HG02981 (cell line): ENCODE measurements at regions not wholly inside any gene's neighbourhood (a gene's known extent, or its start where the extent isn't known, plus 50 kb on each side); places are given as distances from the start of the nearest gene placed in this dataset.
"Not testable (repeated sequence)": the region's sequence is repeated elsewhere in the genome, so short reads cannot be mapped to it uniquely, and the experiment has no call there.

ENCODE experiments used
- ATAC-seq: cut with Tn5 transposase; IDR thresholded peaks from one replicate; pipeline ENCODE4 v1.9.1; 2021; ENCODE audit warnings: mild to moderate bottlenecking, moderate library complexity; ENCODE audit not compliant: unreplicated experiment

GRCh38 chrX:16067886-16068515, 55.4 kb upstream of the GRPR start:
- peak; percentile 81 for ATAC-seq

DNA sequence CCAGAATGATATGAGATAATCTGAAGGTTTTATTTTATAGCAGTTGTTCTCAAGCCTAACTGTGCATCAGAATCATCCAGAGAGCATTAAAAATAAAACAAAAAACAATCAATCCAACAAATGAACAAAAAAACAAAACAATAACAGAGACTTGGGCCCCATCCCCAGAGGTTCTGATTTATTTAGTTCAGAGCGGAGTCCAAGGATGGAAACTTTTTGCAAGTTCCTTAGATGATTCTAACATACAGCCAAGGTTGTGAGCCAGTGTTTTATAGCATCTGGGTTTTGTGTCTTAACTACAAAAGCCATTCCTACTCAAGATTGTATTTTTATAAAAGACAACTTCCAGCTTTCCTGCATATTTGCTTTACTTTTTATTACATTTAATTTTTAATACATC, 59.4 kb upstream of the GRPR start:
- ATAC-seq = no peak

DNA sequence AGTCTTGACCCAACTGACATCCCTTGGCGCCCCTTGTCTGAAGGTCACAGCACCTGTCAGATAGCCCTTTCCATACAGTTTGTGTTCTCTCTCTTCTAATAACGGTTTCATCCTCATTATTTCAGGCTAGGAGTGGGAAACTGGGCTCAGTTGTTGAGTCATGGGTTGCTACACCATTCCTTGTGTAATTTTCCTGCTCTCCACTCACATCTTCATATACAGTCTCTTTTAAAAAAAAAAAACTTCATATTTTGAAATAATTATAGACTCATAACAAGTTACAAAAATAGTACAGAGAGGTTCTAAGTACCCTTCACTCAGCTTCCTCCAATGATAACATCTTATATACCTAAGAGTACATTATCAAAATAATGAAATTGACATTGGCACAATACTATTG, 60.2 kb upstream of the GRPR start:
- no peak for ATAC-seq

DNA sequence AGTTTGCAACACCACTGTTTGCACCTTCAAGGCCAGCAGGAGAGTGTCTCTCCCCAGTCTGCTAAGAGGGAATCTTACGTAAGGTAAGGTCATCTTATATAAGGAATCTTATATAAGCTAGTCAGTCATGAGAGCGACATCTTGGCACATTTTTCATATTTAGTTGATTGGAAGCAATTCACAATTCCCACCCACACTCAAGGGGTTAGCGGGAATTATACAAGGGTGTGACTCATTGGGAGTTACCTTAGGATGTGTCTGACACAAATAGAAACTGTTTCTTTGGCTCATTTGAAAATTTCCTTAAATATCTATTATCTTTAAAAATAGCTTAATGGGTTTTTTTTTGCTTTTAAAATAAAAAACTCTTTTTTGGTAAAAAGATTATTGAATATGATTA, 62.1 kb upstream of the GRPR start:
- ATAC-seq = no peak

DNA sequence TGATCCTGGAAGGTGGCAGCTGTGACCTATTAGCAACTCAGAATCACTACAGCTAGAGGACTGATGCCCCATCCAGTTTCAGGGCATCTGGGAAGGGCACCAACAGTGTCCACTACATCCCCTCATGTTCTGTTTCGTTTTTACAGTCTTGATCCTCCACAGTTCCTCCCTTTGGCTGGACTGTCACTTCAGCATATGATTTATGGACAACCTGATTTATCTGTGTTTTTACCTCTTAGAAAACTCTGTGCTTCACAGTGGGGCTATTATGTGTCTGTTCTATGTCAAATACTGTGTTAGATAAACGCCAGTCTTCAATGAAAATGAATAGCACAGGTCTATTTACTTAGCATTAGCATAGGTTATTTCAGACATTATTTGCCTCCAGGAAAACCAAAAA, 63.1 kb upstream of the GRPR start:
- no peak for ATAC-seq

- ATAC-seq = not testable (repeated sequence)
These were observed 74.2 kb upstream of the GRPR start for GRCh38 chrX:16049126-16049525.

DNA sequence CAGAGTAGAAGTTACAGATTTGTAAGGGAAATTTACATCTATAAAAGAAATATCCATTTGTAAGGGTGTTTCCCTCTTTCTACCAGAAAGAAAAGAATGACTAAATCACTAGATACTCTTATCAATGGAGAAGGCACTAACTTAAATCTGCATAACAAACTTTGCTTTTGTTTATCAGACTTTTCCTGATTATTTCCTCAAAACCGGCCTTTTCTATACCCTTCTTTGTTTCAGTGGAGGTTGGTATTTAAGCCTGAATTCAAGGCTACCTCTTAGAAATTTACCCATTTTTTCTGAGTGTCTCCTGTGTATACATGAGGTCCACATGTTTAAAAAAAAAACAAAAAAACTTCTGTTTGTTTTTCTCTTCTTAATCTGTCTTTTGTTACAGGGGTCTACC, 80.4 kb upstream of the GRPR start:
- no peak for ATAC-seq

DNA sequence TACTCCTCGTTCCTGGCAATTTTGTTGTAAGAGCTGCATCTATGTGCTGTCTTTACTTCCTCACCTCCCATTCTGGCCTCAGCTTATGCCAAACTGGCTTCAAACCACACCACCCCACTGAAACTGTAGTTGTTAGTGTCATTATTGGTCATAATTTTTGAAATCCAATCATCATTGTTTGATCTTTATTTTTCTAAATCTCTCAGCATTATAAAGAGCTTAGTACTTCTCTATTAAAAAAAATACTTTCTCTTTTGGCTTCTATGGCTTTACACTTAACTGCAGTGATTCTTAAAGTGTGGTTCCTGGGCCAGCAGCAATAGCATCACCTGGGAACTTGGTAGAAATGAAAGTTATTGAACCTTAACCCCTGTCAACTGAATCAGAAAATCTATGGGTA, 83.5 kb upstream of the GRPR start:
- ATAC-seq = no peak

DNA sequence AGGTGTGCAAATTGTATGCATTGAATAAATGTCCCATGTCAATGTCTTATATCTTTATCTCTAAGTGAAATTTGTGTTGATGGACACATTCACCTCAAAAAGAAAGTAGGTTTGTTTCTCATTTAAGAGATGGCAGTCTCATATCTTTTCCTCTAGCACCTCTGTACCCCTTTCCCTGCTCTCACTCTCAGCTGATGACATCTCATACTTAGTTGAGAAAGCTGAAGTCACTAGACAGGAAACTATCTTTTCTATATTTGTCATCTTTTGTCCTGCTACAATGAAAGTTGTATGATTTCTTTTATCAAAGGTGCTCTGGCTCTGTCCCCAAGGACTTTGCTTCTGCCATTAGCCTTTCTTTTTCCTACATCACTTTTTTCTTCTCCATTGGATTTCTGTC, 84.0 kb upstream of the GRPR start:
- ATAC-seq = no peak

DNA sequence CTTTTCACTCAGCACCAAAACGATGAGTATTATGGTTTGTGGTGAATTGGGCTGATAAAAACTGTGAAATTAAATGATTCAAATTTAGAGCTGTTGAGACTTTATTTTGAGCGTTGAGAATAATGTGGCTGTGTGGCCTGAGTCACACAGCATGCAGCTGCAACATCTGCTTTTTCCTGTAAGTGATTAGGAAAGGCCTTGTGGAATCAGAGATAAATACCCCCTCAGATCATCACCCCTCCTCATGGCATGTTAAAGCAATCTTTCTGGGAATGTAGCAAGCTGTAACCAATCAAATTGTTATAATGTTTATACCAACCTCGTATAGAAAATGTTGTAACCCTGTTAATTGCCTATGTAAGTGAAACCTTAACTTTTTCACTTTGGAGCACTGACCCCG, 90.0 kb upstream of the GRPR start:
- no peak for ATAC-seq

DNA sequence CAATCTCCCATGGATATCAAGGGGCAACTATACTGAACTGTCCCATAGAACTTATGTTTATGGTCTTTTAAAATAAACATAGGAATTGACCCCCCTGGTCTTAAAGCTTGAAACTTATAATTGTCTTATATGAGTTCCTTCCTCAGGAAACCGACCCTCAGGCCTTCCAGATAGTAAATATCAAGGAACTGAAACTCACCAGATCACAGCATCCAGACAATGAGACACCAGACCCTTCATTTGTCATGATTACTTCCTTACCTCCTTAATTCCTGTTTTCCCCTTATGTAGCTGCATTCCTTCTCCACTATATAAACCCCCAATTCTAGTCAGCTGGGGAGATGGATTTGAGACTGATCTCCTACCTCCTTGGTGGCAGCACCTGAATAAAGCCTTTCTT, 94.8 kb upstream of the GRPR start:
- no peak for ATAC-seq

DNA sequence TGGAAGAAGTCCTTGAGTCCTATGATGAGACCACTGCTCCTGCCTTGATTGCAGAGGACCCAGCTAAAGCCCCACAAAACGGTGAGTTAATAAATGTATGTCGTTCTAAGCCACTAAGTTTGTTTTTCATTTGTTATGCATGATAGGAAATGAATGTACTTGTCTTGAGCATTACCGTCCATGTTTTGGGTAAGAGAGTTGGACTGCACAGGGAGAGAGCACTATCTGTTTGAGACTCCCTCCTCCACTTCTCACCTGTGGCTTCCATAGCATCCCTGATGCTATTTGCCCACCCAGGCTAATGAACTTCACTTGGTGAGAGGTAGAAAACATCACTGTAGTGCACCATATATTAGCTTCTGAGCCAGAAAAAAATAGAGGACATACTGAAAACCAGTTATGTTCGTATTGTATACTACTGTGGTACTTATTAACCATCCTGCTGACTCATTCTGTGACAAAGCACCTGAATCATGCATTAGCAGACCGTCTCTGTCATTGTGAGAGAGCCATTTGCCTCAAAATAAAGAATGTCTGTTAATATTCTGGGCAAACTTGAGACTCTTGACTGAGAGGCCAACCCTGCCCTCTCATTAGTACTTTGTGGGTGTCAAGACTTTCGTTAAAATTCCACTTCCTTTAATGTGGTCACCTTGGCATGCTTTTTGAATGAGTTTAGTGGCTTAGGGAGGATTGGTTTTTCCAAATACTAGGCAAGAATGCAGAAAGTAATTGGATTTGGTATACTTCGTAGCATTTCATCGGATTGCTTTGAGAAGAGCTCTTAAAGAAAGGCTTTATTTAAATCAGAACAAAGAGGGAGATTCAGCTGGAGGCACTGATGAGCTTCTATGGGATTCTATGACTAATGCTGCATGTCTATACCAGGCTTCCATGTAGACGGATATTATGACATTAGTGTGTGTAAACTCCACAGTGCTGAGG, 99.3 kb upstream of the GRPR start:
- ATAC-seq = peak; percentile 95

GRCh38 chrX:16022580-16023200, 100.7 kb upstream of the GRPR start:
- ATAC-seq = no peak

GRCh38 chrX:16018291-16018690, 105.1 kb upstream of the GRPR start:
- ATAC-seq = no peak

DNA sequence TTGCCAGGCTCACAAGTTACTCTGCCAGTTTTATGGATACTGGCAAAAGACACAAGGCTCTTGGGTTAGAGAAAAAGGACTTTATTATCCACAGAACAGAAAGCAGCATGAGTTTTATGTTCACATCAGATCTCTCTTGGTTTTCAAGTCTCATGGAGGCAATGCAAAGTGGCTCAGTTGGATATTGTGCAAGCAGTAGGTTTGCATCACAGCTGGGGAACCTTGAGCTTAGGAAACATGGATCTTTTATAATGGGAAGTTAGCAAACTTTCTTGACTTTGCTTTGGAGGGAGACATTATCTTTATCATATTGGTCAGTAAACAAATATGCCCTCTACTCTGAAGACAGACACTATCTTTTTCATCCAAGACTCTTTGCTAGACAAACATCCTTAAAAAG, 109.2 kb upstream of the GRPR start:
- ATAC-seq = no peak

DNA sequence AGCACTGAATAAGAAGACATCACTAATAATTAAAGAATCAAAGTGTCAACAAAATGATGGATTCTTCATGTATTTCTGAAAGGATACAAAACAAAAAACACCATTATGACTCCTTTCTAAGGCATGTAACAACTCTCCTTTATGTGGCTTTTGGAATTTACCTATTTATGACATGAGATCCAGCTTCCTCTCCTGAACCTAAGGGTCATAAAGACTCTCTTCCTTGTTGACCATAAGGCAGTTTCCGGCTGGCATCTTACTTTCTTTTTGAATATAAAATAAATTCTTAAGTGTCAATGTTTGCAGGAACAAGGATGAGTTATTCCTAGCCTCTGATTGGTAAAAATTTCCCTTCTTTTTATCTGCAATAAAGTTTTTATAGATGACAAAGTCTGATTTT, 111.1 kb upstream of the GRPR start:
- no peak for ATAC-seq

DNA sequence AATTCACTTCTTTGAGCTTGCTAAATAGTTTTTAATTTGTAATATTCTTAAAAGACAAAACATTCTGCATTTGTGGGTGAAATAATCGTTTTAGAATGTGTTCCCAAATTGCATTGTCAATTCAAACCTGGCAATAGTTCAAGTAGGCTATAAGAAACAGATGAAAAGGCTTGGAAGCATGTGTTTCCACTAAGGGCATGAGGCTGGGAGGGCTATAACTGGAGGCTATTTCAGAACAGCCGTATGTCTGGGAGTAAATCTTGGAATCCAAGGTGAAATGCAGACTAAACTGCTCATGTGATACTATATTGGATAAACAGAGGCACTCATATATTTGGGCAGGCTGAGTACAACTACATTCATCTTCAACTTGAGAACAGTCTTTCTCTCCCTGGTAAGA, 117.4 kb upstream of the GRPR start:
- no peak for ATAC-seq

- ATAC-seq = no peak
These were observed 121.2 kb upstream of the GRPR start for GRCh38 chrX:16002185-16002584.

GRCh38 chrX:15998350-15998749, 125.0 kb upstream of the GRPR start:
- ATAC-seq = no peak

- ATAC-seq = no peak
These were observed 133.6 kb upstream of the GRPR start for GRCh38 chrX:15989716-15990115.

DNA sequence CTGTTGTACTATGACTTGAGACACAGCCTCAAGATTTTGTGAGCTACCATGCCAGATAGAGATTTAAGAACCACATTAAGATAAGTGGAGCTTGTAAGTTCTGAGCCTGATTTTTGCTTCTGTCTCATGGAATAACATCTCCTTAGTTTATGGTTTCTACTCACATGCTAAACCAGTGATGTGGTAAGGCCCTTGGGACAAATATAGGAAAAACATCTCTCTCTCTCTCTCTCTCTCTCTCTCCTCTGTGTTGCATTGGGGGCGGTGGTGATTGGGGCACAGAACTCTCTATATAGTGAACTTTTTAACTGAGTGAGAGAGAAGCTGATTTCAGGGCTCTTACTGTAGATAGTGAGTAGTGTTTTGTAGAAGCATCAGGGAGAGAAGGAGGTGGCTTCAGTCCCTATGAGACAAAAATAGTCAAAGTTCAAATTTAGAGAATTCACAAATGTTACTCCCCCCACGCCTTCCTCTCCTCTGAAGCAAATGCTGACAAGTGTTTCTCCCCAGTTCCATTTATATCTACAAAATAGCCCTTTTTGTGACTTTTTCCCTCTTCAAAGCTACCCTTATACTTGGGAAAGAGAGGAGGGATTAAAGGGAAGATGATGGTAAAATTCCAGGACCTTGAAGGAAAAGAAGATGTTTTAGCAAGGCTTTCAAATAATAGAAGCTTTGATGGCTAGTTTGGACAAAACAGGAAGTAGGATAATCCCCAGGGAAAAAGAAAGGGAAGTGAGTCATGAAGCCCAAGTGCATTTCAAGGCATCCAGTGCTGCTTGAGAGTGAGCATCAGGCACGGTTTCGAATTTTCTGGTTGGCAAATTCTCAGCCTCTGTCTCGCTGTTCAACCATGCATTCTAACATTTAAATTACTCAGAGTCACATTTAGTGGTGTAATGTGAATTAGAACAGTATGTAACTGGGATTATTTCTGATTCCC, 134.3 kb upstream of the AP1S2 start:
- no peak for ATAC-seq
